Anterior cingulate cortex (tissue), 58 donors: ENCODE measurements at regions not wholly inside any gene's neighbourhood (a gene's known extent, or its start where the extent isn't known, plus 50 kb on each side); places are given as distances from the start of the nearest gene placed in this dataset.
A peak's percentile ranks its signal among the peaks of the same experiment; 100 is the strongest.

Source experiments
- DNase-seq, 58 donors: peaks; one replicate each; lab custom pipeline; 2025; lab: John Stamatoyannopoulos, UW

GRCh38 chr18:72692086-72692485, 147.9 kb upstream of the CBLN2 start:
- no peak for DNase-seq

GRCh38 chr18:72687736-72688135, 143.6 kb upstream of the CBLN2 start:
- no peak for DNase-seq

- no peak for DNase-seq
Observed at GRCh38 chr18:72675394-72675793, 131.3 kb upstream of the CBLN2 start.

GRCh38 chr18:72674710-72675109, 130.6 kb upstream of the CBLN2 start:
- DNase-seq = no peak

GRCh38 chr18:72673242-72673641, 129.1 kb upstream of the CBLN2 start:
- DNase-seq = no peak

GRCh38 chr18:72672364-72673184, 128.4 kb upstream of the CBLN2 start:
- DNase-seq = peak in 4 of 58 donors; percentile 2 to 12 (median 7)

- no peak for DNase-seq
Observed at GRCh38 chr18:72667932-72668331, 123.8 kb upstream of the CBLN2 start.

- peak in 12 of 58 donors; percentile 4 to 25 (median 12) for DNase-seq
Observed at GRCh38 chr18:72652990-72653593, 109.0 kb upstream of the CBLN2 start.

- DNase-seq = no peak
Observed at GRCh38 chr18:72651033-72651432, 106.9 kb upstream of the CBLN2 start.

GRCh38 chr18:72648481-72648960, 104.4 kb upstream of the CBLN2 start:
- no peak for DNase-seq

GRCh38 chr18:72648079-72648478, 103.9 kb upstream of the CBLN2 start:
- DNase-seq = no peak

- no peak for DNase-seq
Observed at GRCh38 chr18:72640557-72640956, 96.4 kb upstream of the CBLN2 start.

- peak in 2 of 58 donors; percentile 14 to 30 for DNase-seq
Observed at GRCh38 chr18:72638376-72638775, 94.2 kb upstream of the CBLN2 start.

- peak in 6 of 58 donors; percentile 3 to 16 (median 8) for DNase-seq
Observed at GRCh38 chr18:72637721-72638120, 93.6 kb upstream of the CBLN2 start.

GRCh38 chr18:72637299-72637698, 93.2 kb upstream of the CBLN2 start:
- DNase-seq = peak in 39 of 58 donors; percentile 1 to 63 (median 16)

GRCh38 chr18:72636611-72637010, 92.5 kb upstream of the CBLN2 start:
- DNase-seq = no peak

GRCh38 chr18:72634500-72634899, 90.4 kb upstream of the CBLN2 start:
- DNase-seq = no peak

GRCh38 chr18:72630991-72631390, 86.8 kb upstream of the CBLN2 start:
- no peak for DNase-seq

GRCh38 chr18:72623444-72623843, 79.3 kb upstream of the CBLN2 start:
- no peak for DNase-seq

- DNase-seq = no peak
Observed at GRCh38 chr18:72613534-72613930, 69.4 kb upstream of the CBLN2 start.

- no peak for DNase-seq
Observed at GRCh38 chr18:72612894-72613533, 68.9 kb upstream of the CBLN2 start.
